ENCODE measurements at regions not wholly inside any gene's neighbourhood (a gene's known extent, or its start where the extent isn't known, plus 50 kb on each side); places are given as distances from the start of the nearest gene placed in this dataset.

DNA sequence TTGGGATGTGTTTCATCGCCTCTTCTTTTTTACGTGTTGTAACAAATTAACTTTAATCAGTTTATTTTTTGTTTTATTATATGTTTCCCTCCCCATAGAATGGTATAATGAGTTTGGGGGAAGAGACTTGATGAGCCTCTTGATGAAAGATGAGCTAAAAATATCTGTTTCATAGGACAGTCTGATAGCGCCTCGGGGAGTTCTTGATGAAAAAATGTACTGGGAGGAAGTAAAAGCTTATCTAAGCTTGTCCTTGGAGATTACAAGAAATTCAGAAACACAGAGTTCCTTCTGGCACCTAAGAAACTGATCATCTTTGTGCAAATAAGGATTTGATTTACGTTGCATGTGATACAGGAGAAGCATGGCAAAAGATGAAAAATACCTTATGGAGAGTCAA, 350.2 kb upstream of the CDH8 start:
- TF ChIP-seq POLR2AphosphoS5 (IDR thresholded peaks at IDR 0.05; ENCODE audit: insufficient read depth in 1 of 2, low read depth in 1 of 2) (no peak), POLR2A (IDR thresholded peaks at IDR 0.05) (no peak)
- TF ChIP-seq, protein P1, sequence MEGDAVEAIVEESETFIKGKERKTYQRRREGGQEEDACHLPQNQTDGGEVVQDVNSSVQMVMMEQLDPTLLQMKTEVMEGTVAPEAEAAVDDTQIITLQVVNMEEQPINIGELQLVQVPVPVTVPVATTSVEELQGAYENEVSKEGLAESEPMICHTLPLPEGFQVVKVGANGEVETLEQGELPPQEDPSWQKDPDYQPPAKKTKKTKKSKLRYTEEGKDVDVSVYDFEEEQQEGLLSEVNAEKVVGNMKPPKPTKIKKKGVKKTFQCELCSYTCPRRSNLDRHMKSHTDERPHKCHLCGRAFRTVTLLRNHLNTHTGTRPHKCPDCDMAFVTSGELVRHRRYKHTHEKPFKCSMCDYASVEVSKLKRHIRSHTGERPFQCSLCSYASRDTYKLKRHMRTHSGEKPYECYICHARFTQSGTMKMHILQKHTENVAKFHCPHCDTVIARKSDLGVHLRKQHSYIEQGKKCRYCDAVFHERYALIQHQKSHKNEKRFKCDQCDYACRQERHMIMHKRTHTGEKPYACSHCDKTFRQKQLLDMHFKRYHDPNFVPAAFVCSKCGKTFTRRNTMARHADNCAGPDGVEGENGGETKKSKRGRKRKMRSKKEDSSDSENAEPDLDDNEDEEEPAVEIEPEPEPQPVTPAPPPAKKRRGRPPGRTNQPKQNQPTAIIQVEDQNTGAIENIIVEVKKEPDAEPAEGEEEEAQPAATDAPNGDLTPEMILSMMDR (IDR thresholded peaks at IDR 0.05): no peak

All from vagina (tissue), 2 donors.